Erythroblast (primary cell): ENCODE measurements at regions not wholly inside any gene's neighbourhood (a gene's known extent, or its start where the extent isn't known, plus 50 kb on each side); places are given as distances from the start of the nearest gene placed in this dataset.
"Not testable (repeated sequence)": the region's sequence is repeated elsewhere in the genome, so short reads cannot be mapped to it uniquely, and the experiment has no call there.

Source experiments
- GATA1 ChIP-seq: IDR thresholded peaks from 2 replicates; pipeline ENCODE4 v1.6.1; 2011; ENCODE audit warnings: low read depth, mild to moderate bottlenecking, control low read depth, low read length, moderate library complexity
- POLR2A ChIP-seq: IDR thresholded peaks from 2 replicates; pipeline ENCODE4 v1.6.1; 2011; ENCODE audit warnings: mild to moderate bottlenecking, low read length

DNA sequence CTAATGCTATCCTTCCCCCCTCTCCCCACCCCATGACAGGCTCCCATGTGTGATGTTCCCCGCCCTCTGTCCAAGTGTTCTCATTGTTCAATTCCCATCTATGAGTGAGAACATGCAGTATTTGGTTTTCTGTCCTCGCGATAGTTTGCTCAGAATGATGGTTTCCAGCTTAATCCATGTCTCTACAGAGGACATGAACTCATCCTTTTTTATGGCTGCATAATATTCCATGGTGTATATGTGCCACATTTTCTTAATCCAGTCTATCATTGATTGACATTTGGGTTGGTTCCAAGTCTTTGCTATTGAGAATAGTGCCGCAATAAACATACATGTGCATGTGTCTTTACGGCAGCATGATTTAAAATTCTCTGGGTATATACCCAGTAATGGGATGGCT is 68.7 kb upstream of the SLC44A3 start:
- TF ChIP-seq POLR2A, GATA1: not testable (repeated sequence)
